Kidney (tissue), 13 donors: ENCODE measurements at regions not wholly inside any gene's neighbourhood (a gene's known extent, or its start where the extent isn't known, plus 50 kb on each side); places are given as distances from the start of the nearest gene placed in this dataset.

Experiments used
- DNase-seq, 5 donors: peaks; one replicate each; pipeline ENCODE4 v3.0.0-alpha.2; 2013 to 2020
- FAIRE-seq: peaks from 2 replicates; lab custom pipeline; 2012; peaks lifted over from hg19 to GRCh38; lab: Jason Lieb, UNC
- H3K27ac ChIP-seq, 2 donors: one replicate each; pipeline ENCODE4 v1.7.0; 2013; ENCODE audit warnings: low read depth in 2 of 2, low read length in 2 of 2, inconsistent platforms in 1 of 2
- H3K27me3 ChIP-seq: one replicate; pipeline ENCODE4 v1.7.1; 2013; ENCODE audit warnings: low read length, inconsistent platforms; ENCODE audit not compliant: control insufficient read depth, insufficient read depth
- H3K36me3 ChIP-seq, 3 donors: one replicate each; pipeline versions ENCODE4 v1.7.0 to v1.7.1; 2013; ENCODE audit warnings: low read length in 3 of 3, control low read depth in 1 of 3, inconsistent platforms in 1 of 3; ENCODE audit not compliant: insufficient read depth in 3 of 3, control insufficient read depth in 2 of 3
- H3K4me1 ChIP-seq, 3 donors: one replicate each; pipeline versions ENCODE4 v1.7.0 to v1.7.1; 2013; ENCODE audit warnings: low read length in 3 of 3, inconsistent platforms in 1 of 3, low read depth in 1 of 3; ENCODE audit not compliant: control insufficient read depth in 2 of 3, insufficient read depth in 2 of 3
- H3K4me3 ChIP-seq, 3 donors: one replicate each; pipeline versions ENCODE4 v1.7.0 to v1.8.1; 2013; ENCODE audit warnings: low read length in 3 of 3, control low read depth in 1 of 3, inconsistent platforms in 1 of 3
- H3K9ac ChIP-seq, 3 donors: one replicate each; pipeline versions ENCODE4 v1.7.0 to v1.7.1; 2013; ENCODE audit warnings: low read length in 3 of 3, control low read depth in 1 of 3, inconsistent platforms in 1 of 3
- H3K9me3 ChIP-seq, 3 donors: one replicate each; pipeline versions ENCODE4 v1.7.0 to v1.7.1; 2013; ENCODE audit warnings: low read length in 3 of 3, control low read depth in 1 of 3, inconsistent platforms in 1 of 3; ENCODE audit not compliant: control insufficient read depth in 2 of 3, insufficient read depth in 1 of 3
- intact Hi-C: fragments of 100-400 bp; cut with DNase I; formaldehyde crosslinking; loops from one replicate; pipeline ENCODE4 v1.11.1; 2022
- TF ChIP-seq, protein P1 (sequence below): IDR thresholded peaks from 3 replicates; pipeline ENCODE4 v1.5.1; 2012; ENCODE audit warnings: mild to moderate bottlenecking, moderate library complexity, borderline replicate concordance; ENCODE audit not compliant: insufficient read depth; ENCODE audit errors: extremely low read depth
- donor health status: control.
- donor health status: control.
- donor health status: control.
- donor health status: control.
- donor health status: control.
- donor health status: DM: yes; HTN: yes; CAD: no.
- donor health status: Normal renal cell carcinoma (clear cell type).

DNA sequence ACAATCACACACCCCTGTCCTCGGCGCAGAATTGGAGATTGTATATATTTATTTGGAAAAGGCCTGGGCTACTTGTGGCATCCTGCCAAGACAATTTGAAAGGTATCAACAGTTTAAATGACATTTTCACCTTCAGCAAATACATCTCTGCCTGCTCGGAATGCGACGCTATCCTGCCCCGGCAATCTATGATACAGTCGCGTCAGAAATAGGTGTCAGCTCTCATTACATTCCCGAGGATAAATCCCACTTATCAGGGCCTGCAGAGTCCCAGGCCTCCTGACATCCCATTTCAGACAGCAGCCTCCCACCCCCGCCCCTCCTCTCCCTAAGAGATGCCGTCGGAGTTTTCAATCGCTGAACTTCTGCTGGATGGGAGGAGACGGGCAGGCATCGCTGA, 114.7 kb downstream of the BRD1 start:
- H3K27me3 ChIP-seq, result no peaks in the 10 kb centered on the region
- H3K9me3 ChIP-seq, result peaks cover 0 to 11% (median 0%) of the 10 kb centered on the region in 3 donors
- H3K4me3 ChIP-seq, result no peak overlapping the region
- no peak for DNase-seq
- intact Hi-C loops, result no loop called here
- TF ChIP-seq, protein P1, sequence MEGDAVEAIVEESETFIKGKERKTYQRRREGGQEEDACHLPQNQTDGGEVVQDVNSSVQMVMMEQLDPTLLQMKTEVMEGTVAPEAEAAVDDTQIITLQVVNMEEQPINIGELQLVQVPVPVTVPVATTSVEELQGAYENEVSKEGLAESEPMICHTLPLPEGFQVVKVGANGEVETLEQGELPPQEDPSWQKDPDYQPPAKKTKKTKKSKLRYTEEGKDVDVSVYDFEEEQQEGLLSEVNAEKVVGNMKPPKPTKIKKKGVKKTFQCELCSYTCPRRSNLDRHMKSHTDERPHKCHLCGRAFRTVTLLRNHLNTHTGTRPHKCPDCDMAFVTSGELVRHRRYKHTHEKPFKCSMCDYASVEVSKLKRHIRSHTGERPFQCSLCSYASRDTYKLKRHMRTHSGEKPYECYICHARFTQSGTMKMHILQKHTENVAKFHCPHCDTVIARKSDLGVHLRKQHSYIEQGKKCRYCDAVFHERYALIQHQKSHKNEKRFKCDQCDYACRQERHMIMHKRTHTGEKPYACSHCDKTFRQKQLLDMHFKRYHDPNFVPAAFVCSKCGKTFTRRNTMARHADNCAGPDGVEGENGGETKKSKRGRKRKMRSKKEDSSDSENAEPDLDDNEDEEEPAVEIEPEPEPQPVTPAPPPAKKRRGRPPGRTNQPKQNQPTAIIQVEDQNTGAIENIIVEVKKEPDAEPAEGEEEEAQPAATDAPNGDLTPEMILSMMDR, result no peak
- H3K36me3 ChIP-seq, result no peaks in the 10 kb centered on the region
- no peak overlapping the region for H3K9ac ChIP-seq
- H3K4me1 ChIP-seq, result no peaks in the 10 kb centered on the region
- no peak for FAIRE-seq
- no peak overlapping the region for H3K27ac ChIP-seq

DNA sequence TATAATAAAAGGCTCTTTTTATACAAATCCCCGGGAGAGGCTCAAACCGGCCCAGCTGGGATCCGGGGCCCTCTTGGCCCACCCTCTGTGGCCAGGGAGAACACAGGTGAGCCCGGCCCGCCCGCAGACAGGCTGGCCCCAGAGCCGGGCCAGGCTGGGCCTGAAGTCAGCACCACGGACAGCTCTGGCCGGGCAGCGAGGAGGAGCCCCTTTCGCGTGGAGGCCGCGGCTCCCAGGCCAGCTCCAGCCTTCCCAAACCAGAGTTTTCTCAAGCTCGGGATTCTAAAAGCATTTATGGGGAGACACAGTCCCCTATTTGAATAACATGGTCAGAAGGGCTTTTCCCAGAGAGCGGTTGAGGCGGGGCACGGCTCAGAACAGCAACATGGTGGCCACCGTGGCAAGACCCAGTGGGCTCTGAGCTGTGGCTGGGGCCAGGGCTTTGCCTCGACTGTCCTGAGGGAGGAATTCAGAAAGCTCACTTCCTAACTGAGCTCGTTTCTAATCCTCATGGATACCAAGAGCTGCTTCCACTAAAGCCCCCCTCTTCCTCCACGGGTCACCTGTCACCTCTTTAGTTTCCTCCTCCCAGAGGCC, 115.4 kb downstream of the BRD1 start:
- Histone ChIP-seq H3K9me3 (peaks cover 0 to 11% (median 0%) of the 10 kb centered on the region in 3 donors), H3K27ac (no peak overlapping the region), H3K4me3 (no peak overlapping the region), H3K4me1 (no peaks in the 10 kb centered on the region), H3K27me3 (no peaks in the 10 kb centered on the region), H3K9ac (no peak overlapping the region), H3K36me3 (no peaks in the 10 kb centered on the region)
- peak in 3 of 5 donors; percentile 70 to 79 (median 72) for DNase-seq
- FAIRE-seq, result no peak
- intact Hi-C loops, result no loop called here
- TF ChIP-seq, protein P1, result no peak

DNA sequence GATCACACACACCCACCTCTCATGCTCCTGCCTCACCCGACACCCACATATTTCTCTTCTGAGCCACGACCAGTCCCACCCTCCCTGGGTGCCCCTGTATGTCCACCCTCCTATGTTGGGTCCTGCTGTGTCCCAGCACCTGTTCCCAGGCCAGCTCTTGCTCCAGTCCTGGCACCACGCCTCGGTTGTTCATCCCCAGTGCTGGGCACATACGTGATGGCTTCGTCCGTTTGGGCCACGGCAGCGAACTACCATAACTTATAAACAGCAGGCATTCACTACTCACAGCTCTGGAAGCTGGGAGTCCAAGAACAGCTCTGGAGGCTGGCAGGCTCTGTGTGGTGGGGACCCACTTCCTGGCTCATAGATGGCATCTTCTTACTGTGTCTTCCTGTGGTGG, 116.9 kb downstream of the BRD1 start:
- no peak overlapping the region for H3K4me3 ChIP-seq
- DNase-seq (no peak), FAIRE-seq (no peak)
- intact Hi-C loops, result no loop called here
- TF ChIP-seq, protein P1, result no peak
- H3K4me1 ChIP-seq, result no peaks in the 10 kb centered on the region
- no peak overlapping the region for H3K9ac ChIP-seq
- peaks cover 2% of the 10 kb centered on the region for H3K27me3 ChIP-seq
- peaks cover 0 to 11% (median 0%) of the 10 kb centered on the region in 3 donors for H3K9me3 ChIP-seq
- H3K36me3 ChIP-seq, result no peaks in the 10 kb centered on the region
- no peak overlapping the region for H3K27ac ChIP-seq

DNA sequence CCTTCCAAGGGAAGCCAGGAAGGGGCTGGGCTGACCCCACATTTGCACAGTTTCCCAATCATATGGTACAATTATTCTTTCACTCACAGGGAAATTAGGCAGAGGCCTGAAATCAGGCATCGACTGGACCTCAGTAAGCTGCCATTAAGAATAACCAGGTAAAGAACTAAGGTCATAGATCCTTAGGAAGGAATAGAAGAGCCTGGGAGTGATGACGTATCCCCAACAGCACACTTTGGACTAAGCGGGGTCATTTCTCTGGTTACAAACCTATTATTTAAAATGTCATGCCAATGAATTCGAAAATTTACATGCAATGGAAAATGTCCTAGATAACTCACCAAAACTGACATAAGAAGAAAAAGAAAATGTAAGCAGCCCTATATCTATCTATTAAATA, 118.2 kb downstream of the BRD1 start:
- intact Hi-C loops, result no loop called here
- H3K9me3 ChIP-seq, result peaks cover 0 to 11% (median 0%) of the 10 kb centered on the region in 3 donors
- peaks cover 2% of the 10 kb centered on the region for H3K27me3 ChIP-seq
- no peak overlapping the region for H3K4me3 ChIP-seq
- FAIRE-seq (no peak), DNase-seq (no peak)
- H3K4me1 ChIP-seq, result no peaks in the 10 kb centered on the region
- H3K36me3 ChIP-seq, result no peaks in the 10 kb centered on the region
- TF ChIP-seq, protein P1, result no peak
- H3K27ac ChIP-seq, result no peak overlapping the region
- H3K9ac ChIP-seq, result no peak overlapping the region
